Caco-2 (cell line): ENCODE measurements at regions not wholly inside any gene's neighbourhood (a gene's known extent, or its start where the extent isn't known, plus 50 kb on each side); places are given as distances from the start of the nearest gene placed in this dataset.
"Not testable (repeated sequence)": the region's sequence is repeated elsewhere in the genome, so short reads cannot be mapped to it uniquely, and the experiment has no call there.

ENCODE experiments used
- BruUV-seq: library from RNA; stranded (reverse); fragments of 400-500 nt; replicated peaks from 2 replicates; lab custom pipeline; 2021; lab: Mats Ljungman, UMichigan
- CTCF ChIA-PET: fragments of 300-600 bp; sonication (Branson Sonifier 250); formaldehyde crosslinking; loops from one replicate; lab custom pipeline; 2022; ENCODE audit warnings: antibody characterized with exemption; lab: Charles Lee
- POLR2A ChIA-PET: fragments of 300-600 bp; sonication (Branson Sonifier 250); formaldehyde crosslinking; loops from one replicate; lab custom pipeline; 2022; ENCODE audit warnings: antibody characterized with exemption; lab: Charles Lee
- DNase-seq, 2 experiments: peaks; one replicate each; pipeline versions ENCODE4 v3.0.0 to v3.0.0-alpha.2; 2020 to 2022
- H3K27me3 ChIP-seq: replicated peaks from 2 replicates; pipeline ENCODE4 v1.6.0; 2011; ENCODE audit warnings: low read length; ENCODE audit not compliant: control insufficient read depth, insufficient read depth
- H3K36me3 ChIP-seq: 2 replicates; pipeline ENCODE4 v1.5.1; 2011; ENCODE audit warnings: low read length; ENCODE audit not compliant: control insufficient read depth, insufficient read depth
- H3K4me1 ChIP-seq: fragments of 250-450 bp; sonication (Bioruptor Pico); 2 replicates; pipeline ENCODE4 v1.5.1; 2020; ENCODE audit warnings: mild to moderate bottlenecking
- H3K4me3 ChIP-seq: 2 replicates; pipeline ENCODE4 v1.5.1; 2011; ENCODE audit warnings: low read depth, mild to moderate bottlenecking, control low read depth, low read length
- H3K9me3 ChIP-seq: fragments of 250-450 bp; sonication (Bioruptor Pico); 2 replicates; pipeline ENCODE4 v1.5.1; 2020; ENCODE audit warnings: mild to moderate bottlenecking, moderate library complexity
- H3K27ac Mint-ChIP-seq: one replicate; pipeline ENCODE4 v1.8.0; 2022; ENCODE audit warnings: mixed read lengths; ENCODE audit not compliant: unreplicated experiment
- H3K27me3 Mint-ChIP-seq: one replicate; pipeline ENCODE4 v1.8.0; 2022; ENCODE audit warnings: mixed read lengths; ENCODE audit not compliant: insufficient read depth, unreplicated experiment
- H3K36me3 Mint-ChIP-seq: one replicate; pipeline ENCODE4 v1.8.0; 2022; ENCODE audit warnings: mild to moderate bottlenecking, mixed read lengths; ENCODE audit not compliant: insufficient read depth, unreplicated experiment
- H3K4me1 Mint-ChIP-seq: one replicate; pipeline ENCODE4 v1.8.0; 2022; ENCODE audit warnings: low read depth, mixed read lengths; ENCODE audit not compliant: unreplicated experiment
- H3K4me3 Mint-ChIP-seq: one replicate; pipeline ENCODE4 v1.8.0; 2022; ENCODE audit warnings: mild to moderate bottlenecking, moderate library complexity, mixed read lengths; ENCODE audit not compliant: unreplicated experiment
- H3K9me3 Mint-ChIP-seq: one replicate; pipeline ENCODE4 v1.8.0; 2022; ENCODE audit warnings: mixed read lengths; ENCODE audit not compliant: unreplicated experiment
- intact Hi-C: fragments of 100-400 bp; cut with micrococcal nuclease; formaldehyde crosslinking; loops from one replicate; pipeline ENCODE4 v1.10.0; 2022; ENCODE audit not compliant: unreplicated experiment
- TF ChIP-seq, protein P1 (sequence below), 2 experiments: fragments of 200-600 bp in 1 of 2; IDR thresholded peaks; 1 replicate in 1 of 2; 2 replicates in 1 of 2; pipeline versions ENCODE4 v1.5.1 to v1.8.0; 2011 to 2022; ENCODE audit warnings: antibody characterized with exemption in 1 of 2, control low read depth in 1 of 2, inconsistent platforms in 1 of 2, low read depth in 1 of 2, low read length in 1 of 2, mild to moderate bottlenecking in 1 of 2, moderate library complexity in 1 of 2; ENCODE audit not compliant: insufficient read depth in 1 of 2, severe bottlenecking in 1 of 2, unreplicated experiment in 1 of 2

- BruUV-seq: no TSS peak
- Mint-ChIP-seq H3K4me3 (no peak overlapping the region), H3K4me1 (no peaks in the 10 kb centered on the region), H3K27me3 (peaks cover 9% of the 10 kb centered on the region), H3K27ac (no peak overlapping the region), H3K36me3 (no peaks in the 10 kb centered on the region), H3K9me3 (no peaks in the 10 kb centered on the region)
- DNase-seq: no peak
- intact Hi-C loops: no loop called here
- Histone ChIP-seq H3K36me3 (no peaks in the 10 kb centered on the region), H3K9me3 (no peaks in the 10 kb centered on the region), H3K27me3 (no peaks in the 10 kb centered on the region), H3K4me3 (no peak overlapping the region), H3K4me1 (peaks cover 8% of the 10 kb centered on the region; the same call in 1 of the 2 replicates)
- TF ChIP-seq, protein P1, sequence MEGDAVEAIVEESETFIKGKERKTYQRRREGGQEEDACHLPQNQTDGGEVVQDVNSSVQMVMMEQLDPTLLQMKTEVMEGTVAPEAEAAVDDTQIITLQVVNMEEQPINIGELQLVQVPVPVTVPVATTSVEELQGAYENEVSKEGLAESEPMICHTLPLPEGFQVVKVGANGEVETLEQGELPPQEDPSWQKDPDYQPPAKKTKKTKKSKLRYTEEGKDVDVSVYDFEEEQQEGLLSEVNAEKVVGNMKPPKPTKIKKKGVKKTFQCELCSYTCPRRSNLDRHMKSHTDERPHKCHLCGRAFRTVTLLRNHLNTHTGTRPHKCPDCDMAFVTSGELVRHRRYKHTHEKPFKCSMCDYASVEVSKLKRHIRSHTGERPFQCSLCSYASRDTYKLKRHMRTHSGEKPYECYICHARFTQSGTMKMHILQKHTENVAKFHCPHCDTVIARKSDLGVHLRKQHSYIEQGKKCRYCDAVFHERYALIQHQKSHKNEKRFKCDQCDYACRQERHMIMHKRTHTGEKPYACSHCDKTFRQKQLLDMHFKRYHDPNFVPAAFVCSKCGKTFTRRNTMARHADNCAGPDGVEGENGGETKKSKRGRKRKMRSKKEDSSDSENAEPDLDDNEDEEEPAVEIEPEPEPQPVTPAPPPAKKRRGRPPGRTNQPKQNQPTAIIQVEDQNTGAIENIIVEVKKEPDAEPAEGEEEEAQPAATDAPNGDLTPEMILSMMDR (IDR thresholded peaks at IDR 0.05; ENCODE audit: insufficient read depth in 1 of 2, low read depth in 1 of 2, low read length in 1 of 2, severe bottlenecking in 1 of 2, unreplicated experiment in 1 of 2): no peak
- POLR2A ChIA-PET: no interaction called here
- CTCF ChIA-PET: no interaction called here
These were observed 93.5 kb upstream of the TACR1 start for GRCh38 chr2:75292826-75293225.

- Mint-ChIP-seq H3K27ac (no peak overlapping the region), H3K4me1 (no peaks in the 10 kb centered on the region), H3K36me3 (no peaks in the 10 kb centered on the region), H3K27me3 (peaks cover 5% of the 10 kb centered on the region), H3K9me3 (no peaks in the 10 kb centered on the region), H3K4me3 (no peak overlapping the region)
- no peaks in the 10 kb centered on the region for H3K27me3 ChIP-seq
- intact Hi-C loops: no loop called here
- H3K4me1 ChIP-seq: peaks cover 8% of the 10 kb centered on the region; the same call in 1 of the 2 replicates
- no peaks in the 10 kb centered on the region for H3K9me3 ChIP-seq
- ChIA-PET CTCF (no interaction called here), POLR2A (no interaction called here)
- no peak for DNase-seq
- H3K36me3 ChIP-seq: no peaks in the 10 kb centered on the region
- TF ChIP-seq, protein P1 (IDR thresholded peaks at IDR 0.05; ENCODE audit: insufficient read depth in 1 of 2, low read depth in 1 of 2, low read length in 1 of 2, severe bottlenecking in 1 of 2, unreplicated experiment in 1 of 2): peak in 1 of 2 experiments; percentile 28
- BruUV-seq: no TSS peak
- H3K4me3 ChIP-seq: no peak overlapping the region
These were observed 91.4 kb upstream of the TACR1 start for GRCh38 chr2:75290600-75291150.

DNA sequence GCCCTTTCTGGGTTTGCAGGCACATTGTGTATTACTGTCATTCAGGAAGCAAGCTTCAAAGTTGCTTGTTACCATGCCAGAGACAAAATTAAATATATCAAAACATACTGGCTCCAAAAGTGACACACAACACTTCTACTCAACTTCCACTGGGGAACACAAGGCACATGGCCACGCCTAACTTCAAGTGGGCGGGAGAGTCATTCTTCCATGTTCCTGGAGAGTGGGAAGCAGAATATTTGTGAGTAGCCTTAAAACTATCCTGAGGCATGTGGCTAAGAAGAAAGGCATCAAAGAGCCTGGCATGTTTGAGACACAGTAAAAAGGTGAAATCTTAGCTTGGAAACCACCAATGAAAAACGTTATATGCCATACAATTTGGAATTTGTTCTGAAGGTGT lies 90.5 kb upstream of the TACR1 start:
- intact Hi-C loops: no loop called here
- H3K4me1 ChIP-seq: peaks cover 8% of the 10 kb centered on the region; the same call in 1 of the 2 replicates
- BruUV-seq: no TSS peak
- CTCF ChIA-PET: no interaction called here
- TF ChIP-seq, protein P1 (IDR thresholded peaks at IDR 0.05; ENCODE audit: insufficient read depth in 1 of 2, low read depth in 1 of 2, low read length in 1 of 2, severe bottlenecking in 1 of 2, unreplicated experiment in 1 of 2): no peak
- H3K27me3 ChIP-seq: no peaks in the 10 kb centered on the region
- no peak for DNase-seq
- Mint-ChIP-seq H3K27me3 (peaks cover 6% of the 10 kb centered on the region), H3K4me1 (no peaks in the 10 kb centered on the region), H3K27ac (no peak overlapping the region), H3K9me3 (no peaks in the 10 kb centered on the region), H3K36me3 (no peaks in the 10 kb centered on the region), H3K4me3 (no peak overlapping the region)
- no peaks in the 10 kb centered on the region for H3K9me3 ChIP-seq
- POLR2A ChIA-PET: no interaction called here
- H3K4me3 ChIP-seq: no peak overlapping the region
- H3K36me3 ChIP-seq: no peaks in the 10 kb centered on the region

DNA sequence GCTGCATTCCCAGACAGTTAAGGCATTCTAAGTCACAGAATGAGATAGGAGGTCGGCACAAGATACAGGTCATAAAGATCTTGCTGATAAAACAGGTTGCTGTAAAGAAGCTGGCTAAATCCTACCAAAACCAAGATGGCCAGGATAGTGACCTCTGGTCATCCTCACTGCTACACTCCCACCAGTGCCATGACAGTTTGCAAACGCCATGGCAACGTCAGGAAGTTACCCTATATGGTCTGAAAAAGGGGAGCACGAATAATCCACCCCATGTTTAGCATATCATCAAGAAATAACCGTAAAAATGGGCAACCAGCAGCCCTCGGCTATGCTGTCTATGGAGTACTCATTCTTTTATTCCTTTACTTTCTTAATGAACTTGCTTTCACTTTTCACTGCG lies 89.9 kb upstream of the TACR1 start:
- POLR2A ChIA-PET, H3K4me1 Mint-ChIP-seq, DNase-seq, H3K9me3 Mint-ChIP-seq, H3K36me3 Mint-ChIP-seq, H3K9me3 ChIP-seq, H3K4me3 Mint-ChIP-seq, BruUV-seq, CTCF ChIA-PET, H3K27ac Mint-ChIP-seq, H3K27me3 ChIP-seq, H3K36me3 ChIP-seq, intact Hi-C loops, H3K4me3 ChIP-seq, H3K4me1 ChIP-seq: not testable (repeated sequence)
- H3K27me3 Mint-ChIP-seq: peaks cover 12% of the 10 kb centered on the region
